Pancreas (tissue), 10 donors: ENCODE measurements at regions not wholly inside any gene's neighbourhood (a gene's known extent, or its start where the extent isn't known, plus 50 kb on each side); places are given as distances from the start of the nearest gene placed in this dataset.

Experiments used
- ATAC-seq, 4 donors: fragments of 200-7000 bp; cut with Tn5 transposase; one replicate each; pipeline versions ENCODE4 v1.8.0 to v1.9.1; 2020; ENCODE audit warnings: mild to moderate bottlenecking in 4 of 4, moderate library complexity in 4 of 4
- DNase-seq, 6 donors: peaks; one replicate each; pipeline ENCODE4 v3.0.0-alpha.2; 2020
- FAIRE-seq: peaks from 2 replicates; lab custom pipeline; 2012; peaks lifted over from hg19 to GRCh38; lab: Jason Lieb, UNC
- H3K27ac ChIP-seq, 4 donors: fragments of 200-600 bp; sonication (generic); 1 replicate in 3 of 4; 2 replicates in 1 of 4; pipeline versions ENCODE4 v1.5.0 to v1.8.0; 2020
- H3K27me3 ChIP-seq, 4 donors: fragments of 200-600 bp; one replicate each; pipeline ENCODE4 v1.8.0; 2021
- H3K36me3 ChIP-seq, 3 donors: fragments of 200-600 bp; sonication (generic) in 1 of 3; one replicate each; pipeline versions ENCODE4 v1.5.0 to v1.8.0; 2020 to 2021
- H3K4me1 ChIP-seq, 3 donors: fragments of 200-600 bp; one replicate each; pipeline ENCODE4 v1.8.0; 2021
- H3K4me3 ChIP-seq, 4 donors: fragments of 200-600 bp; sonication (generic) in 2 of 4; one replicate each; pipeline versions ENCODE4 v1.5.0 to v1.8.0; 2020 to 2021
- H3K9me3 ChIP-seq, 4 donors: fragments of 200-600 bp; one replicate each; pipeline ENCODE4 v1.8.0; 2021
- CTCF ChIP-seq, 4 donors: fragments of 200-600 bp; sonication (generic) in 3 of 4; IDR thresholded peaks; one replicate each; pipeline versions ENCODE4 v1.5.0 to v1.8.0; 2021; ENCODE audit warnings: antibody characterized with exemption in 4 of 4
- WGBS, 2 donors: extraction: QIAGEN DNeasy Blood & Tissue Kit; methylation state at CpG; one replicate each; pipeline ENCODE4 v1.1.7; 2013; 5-methylcytosine and 5-hydroxymethylcytosine counted together
- intact Hi-C, 3 donors: fragments of 100-400 bp; cut with DNase I; formaldehyde crosslinking; loops; one replicate each; pipeline versions ENCODE4 v1.11.1 to v1.14.2; 2022
- donor health status: healthy with polysubstance abuse.
- donor health status: DM: no; HTN: no; CAD: no; lungs with moderate emphysema.
- donor health status: DM: no; HTN: no; CAD: no.
- donor health status: control.
- donor health status: control.
- donor health status: Bipolar disorder and iron deficiency.
- donor health status: DM: yes; HTN: yes; CAD: no.
- donor health status: DM: no; HTN: no; CAD: no.
- donor health status: DM: no; HTN: no; CAD: no.
- donor health status: DM: yes; HTN: yes; CAD: no.

- DNase-seq (no peak), ATAC-seq (no peak), FAIRE-seq (no peak)
- H3K4me3 ChIP-seq = no peak overlapping the region
- intact Hi-C loops = no loop called here
- H3K9me3 ChIP-seq = no peaks in the 10 kb centered on the region
- no peaks in the 10 kb centered on the region for H3K27me3 ChIP-seq
- no peak overlapping the region for H3K27ac ChIP-seq
- H3K4me1 ChIP-seq = no peaks in the 10 kb centered on the region
- H3K36me3 ChIP-seq = no peaks in the 10 kb centered on the region
- no peak for TF ChIP-seq CTCF (IDR thresholded peaks at IDR 0.05)
Measured at GRCh38 chr2:57798346-57798745, 248.3 kb upstream of the VRK2 start.

GRCh38 chr2:57802243-57802642 is 244.4 kb upstream of the VRK2 start:
- no peak for FAIRE-seq

GRCh38 chr2:57804971-57805370 is 241.6 kb upstream of the VRK2 start:
- Histone ChIP-seq H3K4me3 (no peak overlapping the region), H3K9me3 (peaks cover 0 to 2% (median 0%) of the 10 kb centered on the region in 4 donors), H3K4me1 (no peaks in the 10 kb centered on the region), H3K27ac (no peak overlapping the region), H3K36me3 (no peaks in the 10 kb centered on the region), H3K27me3 (no peaks in the 10 kb centered on the region)
- TF ChIP-seq CTCF (IDR thresholded peaks at IDR 0.05) = no peak
- intact Hi-C loops = no loop called here
- FAIRE-seq = no peak
- WGBS, 2 donors = 54 to 60% methylated on average over 2 of the region's 2 CpGs
- no peak for ATAC-seq
- no peak for DNase-seq

More at GRCh38 chr2:57802243-57802642, 244.4 kb upstream of the VRK2 start:
- no peak for ATAC-seq
- DNase-seq = no peak
- Histone ChIP-seq H3K4me3 (no peak overlapping the region), H3K27me3 (no peaks in the 10 kb centered on the region), H3K4me1 (no peaks in the 10 kb centered on the region), H3K36me3 (no peaks in the 10 kb centered on the region), H3K27ac (no peak overlapping the region), H3K9me3 (no peaks in the 10 kb centered on the region)
- intact Hi-C loops = no loop called here
- 89 to 94% methylated on average over 14 of the region's 14 CpGs for WGBS, 2 donors
- TF ChIP-seq CTCF (IDR thresholded peaks at IDR 0.05) = no peak

- Histone ChIP-seq H3K27me3 (no peaks in the 10 kb centered on the region), H3K27ac (no peak overlapping the region), H3K4me3 (no peak overlapping the region), H3K9me3 (peaks cover 0 to 2% (median 0%) of the 10 kb centered on the region in 4 donors), H3K36me3 (no peaks in the 10 kb centered on the region), H3K4me1 (no peaks in the 10 kb centered on the region)
- no peak for DNase-seq
- FAIRE-seq = no peak
- intact Hi-C loops = no loop called here
- no peak for ATAC-seq
- no peak for TF ChIP-seq CTCF (IDR thresholded peaks at IDR 0.05)
- WGBS, 2 donors = 88 to 93% methylated on average over 1 of the region's 1 CpG
Measured at GRCh38 chr2:57806449-57806968, 240.1 kb upstream of the VRK2 start.

GRCh38 chr2:57809230-57809629 is 237.4 kb upstream of the VRK2 start:
- FAIRE-seq (no peak), ATAC-seq (no peak)

More at GRCh38 chr2:57809230-57809629, 237.4 kb upstream of the VRK2 start:
- Histone ChIP-seq H3K4me3 (no peak overlapping the region), H3K27ac (no peak overlapping the region), H3K4me1 (no peaks in the 10 kb centered on the region), H3K27me3 (no peaks in the 10 kb centered on the region), H3K9me3 (peaks cover 0 to 2% (median 0%) of the 10 kb centered on the region in 4 donors), H3K36me3 (no peaks in the 10 kb centered on the region)
- intact Hi-C loops = no loop called here
- no peak for DNase-seq
- TF ChIP-seq CTCF (IDR thresholded peaks at IDR 0.05) = no peak
